ENCODE measurements at regions not wholly inside any gene's neighbourhood (a gene's known extent, or its start where the extent isn't known, plus 50 kb on each side); places are given as distances from the start of the nearest gene placed in this dataset.

GRCh38 chr3:82957079-82957478, 1195.6 kb upstream of the GBE1 start:
- Histone ChIP-seq H3K4me3 (no peak overlapping the region), H3K9me3 (peaks cover 4% of the 10 kb centered on the region; the same call in 1 of the 3 replicates), H3K27ac (no peak overlapping the region), H3K4me1 (no peaks in the 10 kb centered on the region), H3K4me2 (no peak overlapping the region)
- POLR2A ChIA-PET = no interaction called here
- CTCF ChIA-PET = no interaction called here
- DNase-seq (ENCODE audit: low read depth in 1 of 2, low spot score in 1 of 2) = no peak
- WGBS (ENCODE audit: missing lambda C conversion rate) = 10% methylated on average over 1 of the region's 1 CpG
- TF ChIP-seq EP300 (IDR thresholded peaks at IDR 0.05) = no peak
- TF ChIP-seq EHF (CRISPR knock-in tag; IDR thresholded peaks at IDR 0.05) = no peak
- no peak for TF ChIP-seq MAZ (IDR thresholded peaks at IDR 0.05; ENCODE audit: borderline replicate concordance, low read depth, low read length)
- no peak for TF ChIP-seq ESRRA (IDR thresholded peaks at IDR 0.05; ENCODE audit: borderline replicate concordance, low read length)
- TF ChIP-seq NPAS2 (CRISPR knock-in tag; IDR thresholded peaks at IDR 0.05; ENCODE audit: borderline replicate concordance) = no peak
- TF ChIP-seq SMC3 (IDR thresholded peaks at IDR 0.05) = no peak
- no peak for TF ChIP-seq JUN (IDR thresholded peaks at IDR 0.05)
- no peak for TF ChIP-seq RARB (CRISPR knock-in tag; IDR thresholded peaks at IDR 0.05)
- TF ChIP-seq POLR2A (IDR thresholded peaks at IDR 0.05; ENCODE audit: low read length) = no peak
- TF ChIP-seq JUNB (IDR thresholded peaks at IDR 0.05) = no peak
- TF ChIP-seq CBX2 (IDR thresholded peaks at IDR 0.05; ENCODE audit: borderline replicate concordance, low read depth) = no peak
- no peak for TF ChIP-seq MYC (IDR thresholded peaks at IDR 0.05; ENCODE audit: borderline replicate concordance, low read length)
- no peak for TF ChIP-seq TFCP2L1 (CRISPR knock-in tag; IDR thresholded peaks at IDR 0.05)
- FAIRE-seq = no peak
- ATAC-seq = no peak

- TF ChIP-seq MAX (IDR thresholded peaks at IDR 0.05) (no peak), HES2 (IDR thresholded peaks at IDR 0.05) (no peak), HOXB5 (CRISPR knock-in tag; IDR thresholded peaks at IDR 0.05) (no peak), E2F6 (IDR thresholded peaks at IDR 0.05; ENCODE audit: borderline replicate concordance, low read depth) (no peak), ZSCAN20 (CRISPR knock-in tag; IDR thresholded peaks at IDR 0.05) (no peak), RNF2 (IDR thresholded peaks at IDR 0.05; ENCODE audit: borderline replicate concordance, low read depth) (no peak), PBX3 (IDR thresholded peaks at IDR 0.05) (no peak), MAZ (IDR thresholded peaks at IDR 0.05; ENCODE audit: borderline replicate concordance, low read depth, low read length) (no peak), RARB (CRISPR knock-in tag; IDR thresholded peaks at IDR 0.05) (no peak), RFX5 (IDR thresholded peaks at IDR 0.05) (no peak), KDM1A (IDR thresholded peaks at IDR 0.05; ENCODE audit: low read depth) (no peak), FOSL2 (IDR thresholded peaks at IDR 0.05) (no peak), FOSL2 (CRISPR knock-in tag; IDR thresholded peaks at IDR 0.05) (no peak)
- WGBS (ENCODE audit: missing lambda C conversion rate) = 12% methylated on average over 1 of the region's 1 CpG
- CTCF ChIA-PET = no interaction called here
- DNase-seq (ENCODE audit: low read depth in 1 of 2, low spot score in 1 of 2) (no peak), ATAC-seq (no peak), FAIRE-seq (no peak)
- H3K4me1 ChIP-seq = no peaks in the 10 kb centered on the region
- peaks cover 4% of the 10 kb centered on the region; the same call in 1 of the 3 replicates for H3K9me3 ChIP-seq
- no peak overlapping the region for H3K27ac ChIP-seq
- no peak overlapping the region for H3K4me3 ChIP-seq
- no peak overlapping the region for H3K4me2 ChIP-seq
- POLR2A ChIA-PET = no interaction called here
These were observed 1193.0 kb upstream of the GBE1 start for GRCh38 chr3:82954486-82954885.

GRCh38 chr3:82942041-82942440, 1180.6 kb upstream of the GBE1 start:
- POLR2A ChIA-PET = no interaction called here
- ATAC-seq (no peak), DNase-seq (ENCODE audit: low read depth in 1 of 2, low spot score in 1 of 2) (no peak), FAIRE-seq (no peak)
- Histone ChIP-seq H3K27ac (no peak overlapping the region), H3K9me3 (no peaks in the 10 kb centered on the region), H3K4me3 (no peak overlapping the region), H3K4me1 (no peaks in the 10 kb centered on the region), H3K4me2 (no peak overlapping the region)
- TF ChIP-seq ZNF302 (CRISPR knock-in tag; IDR thresholded peaks at IDR 0.05) (no peak), NPAS2 (CRISPR knock-in tag; IDR thresholded peaks at IDR 0.05; ENCODE audit: borderline replicate concordance) (no peak), CHD2 (IDR thresholded peaks at IDR 0.05; ENCODE audit: low read length, partially characterized antibody) (no peak), ZSCAN20 (CRISPR knock-in tag; IDR thresholded peaks at IDR 0.05) (no peak), MAZ (IDR thresholded peaks at IDR 0.05; ENCODE audit: borderline replicate concordance, low read depth, low read length) (no peak), HOXB5 (CRISPR knock-in tag; IDR thresholded peaks at IDR 0.05) (no peak), PHF8 (IDR thresholded peaks at IDR 0.05; ENCODE audit: borderline replicate concordance, low read depth) (no peak), MAX (IDR thresholded peaks at IDR 0.05) (no peak), PBX3 (IDR thresholded peaks at IDR 0.05) (no peak)
- CTCF ChIA-PET = no interaction called here
